HG03575 (cell line): ENCODE measurements at regions not wholly inside any gene's neighbourhood (a gene's known extent, or its start where the extent isn't known, plus 50 kb on each side); places are given as distances from the start of the nearest gene placed in this dataset.
"Not testable (repeated sequence)": the region's sequence is repeated elsewhere in the genome, so short reads cannot be mapped to it uniquely, and the experiment has no call there.

Source experiments
- ATAC-seq: cut with Tn5 transposase; IDR thresholded peaks from one replicate; pipeline ENCODE4 v1.9.1; 2021; ENCODE audit not compliant: unreplicated experiment, insufficient number of reproducible peaks, low FRiP score; ENCODE audit errors: extremely low read depth

GRCh38 chr12:124479680-124480468, 87.5 kb downstream of the NCOR2 start:
- peak; percentile 16 for ATAC-seq

- ATAC-seq, result no peak
Measured at GRCh38 chr12:124478985-124479645, 88.3 kb downstream of the NCOR2 start.

GRCh38 chr12:124478416-124478815, 89.0 kb downstream of the NCOR2 start:
- ATAC-seq, result no peak

GRCh38 chr12:124477107-124477915, 90.1 kb downstream of the NCOR2 start:
- ATAC-seq, result no peak

DNA sequence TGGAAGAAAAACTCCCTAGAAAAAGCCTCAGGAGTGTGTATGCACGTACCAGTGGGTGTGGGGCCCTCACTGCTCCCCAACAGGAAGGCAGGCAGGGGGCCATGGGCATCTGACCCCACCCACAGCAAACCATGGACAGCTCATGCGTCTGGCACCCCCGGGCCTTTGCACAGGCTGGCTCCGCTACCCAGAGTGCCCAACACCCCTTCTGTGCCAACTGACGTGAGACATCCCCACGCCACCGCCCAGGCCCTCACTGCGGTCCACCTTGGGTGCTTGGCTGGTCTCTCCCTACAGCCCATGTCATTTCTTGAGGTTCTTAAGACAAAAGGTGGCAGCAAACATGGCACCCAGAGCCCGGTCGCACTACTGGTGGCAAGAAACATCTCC, 91.4 kb downstream of the NCOR2 start:
- ATAC-seq, result no peak

- ATAC-seq, result no peak
Measured at GRCh38 chr12:124475295-124476010, 92.0 kb downstream of the NCOR2 start.

DNA sequence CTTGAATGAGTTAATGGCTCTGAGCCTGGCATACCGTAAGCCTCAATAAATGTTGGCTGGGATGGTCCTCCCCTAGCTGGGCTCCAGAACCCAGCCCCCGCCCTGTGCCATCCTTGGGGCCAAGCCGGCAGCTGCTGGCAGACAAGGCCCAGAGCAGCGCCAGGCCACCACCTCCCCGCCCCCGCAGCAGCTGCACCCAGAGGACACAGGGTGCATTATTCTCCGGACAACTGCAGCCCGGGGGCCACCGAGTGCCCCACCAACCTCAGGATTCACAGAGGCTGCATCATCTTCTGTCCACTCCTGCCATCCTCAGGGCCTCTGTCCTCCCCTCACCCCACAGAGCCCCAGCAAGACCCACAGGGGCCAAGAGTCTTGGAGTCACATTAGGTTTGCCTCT, 92.7 kb downstream of the NCOR2 start:
- no peak for ATAC-seq

GRCh38 chr12:124472690-124473279, 94.6 kb downstream of the NCOR2 start:
- no peak for ATAC-seq

GRCh38 chr12:124471828-124472227, 95.6 kb downstream of the NCOR2 start:
- ATAC-seq, result no peak

- ATAC-seq, result no peak
Measured at GRCh38 chr12:124470806-124471205, 96.6 kb downstream of the NCOR2 start.

DNA sequence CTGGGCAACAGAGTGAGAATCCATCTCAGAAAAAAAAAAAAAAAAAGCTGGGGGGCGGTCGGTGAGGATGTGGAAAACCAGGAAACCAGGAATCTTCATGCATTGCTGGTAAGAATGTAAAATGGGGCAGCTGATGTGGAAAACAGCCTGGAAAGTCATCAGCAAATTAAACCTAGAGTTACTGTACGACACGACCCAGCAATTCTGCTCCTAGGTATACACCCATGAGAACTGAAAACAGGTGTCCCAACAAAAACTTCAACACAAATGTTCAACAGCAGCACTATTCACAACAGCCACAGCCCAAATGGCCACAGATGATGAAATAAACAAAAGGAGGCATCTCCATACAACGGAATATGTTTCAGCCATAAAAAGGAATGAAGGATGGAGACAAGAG, 97.3 kb downstream of the NCOR2 start:
- ATAC-seq, result no peak

DNA sequence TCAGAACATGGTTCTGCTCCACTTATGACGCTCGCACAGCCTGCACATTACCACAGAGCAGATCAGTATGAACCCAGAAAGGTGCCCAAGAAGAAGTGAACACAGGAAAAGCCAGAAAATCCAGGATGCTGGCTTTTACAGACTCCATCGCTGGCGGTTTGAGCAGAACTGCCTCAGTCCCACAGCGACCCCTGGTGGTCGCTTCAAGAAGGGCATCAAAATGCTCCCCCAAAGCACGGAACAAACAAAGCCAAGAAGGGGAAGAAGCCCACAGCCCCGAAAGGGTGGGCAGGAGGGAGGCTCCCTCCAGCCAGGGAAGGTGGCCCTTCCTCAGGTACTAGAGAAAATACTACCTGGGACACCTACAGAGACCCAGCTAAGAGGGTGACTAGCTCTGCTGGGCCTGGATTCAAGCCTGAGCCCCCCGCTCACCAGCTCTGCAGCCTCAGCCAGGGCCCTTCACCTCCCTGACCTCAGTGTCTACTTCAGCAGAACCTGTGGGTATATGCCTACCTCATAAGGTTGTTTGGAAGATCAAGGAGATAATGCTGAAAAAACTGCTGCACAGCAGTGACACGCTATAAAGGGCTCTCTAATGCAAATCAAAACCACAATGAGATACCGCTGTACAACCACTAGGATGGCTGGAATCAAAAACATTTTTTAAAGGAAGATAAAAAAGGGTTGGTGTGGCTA, 98.1 kb downstream of the NCOR2 start:
- ATAC-seq, result no peak

DNA sequence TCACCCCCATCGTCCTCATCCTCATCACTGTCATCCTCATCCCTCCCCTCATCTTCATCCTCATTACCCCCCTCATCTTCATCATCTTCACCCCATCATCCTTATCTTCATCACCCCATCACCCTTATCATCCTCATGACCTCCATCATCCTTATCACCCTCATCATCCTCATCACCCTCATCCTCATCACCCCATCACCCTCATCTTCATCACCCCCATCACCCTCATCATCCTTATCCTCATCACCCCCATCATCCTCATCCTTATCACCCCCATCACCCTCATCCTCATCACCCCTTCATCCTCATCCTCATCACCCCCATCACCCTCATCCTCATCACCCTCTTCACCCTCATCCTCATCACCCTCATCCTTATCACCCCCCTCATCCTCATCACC, 99.9 kb downstream of the NCOR2 start:
- ATAC-seq, result not testable (repeated sequence)

DNA sequence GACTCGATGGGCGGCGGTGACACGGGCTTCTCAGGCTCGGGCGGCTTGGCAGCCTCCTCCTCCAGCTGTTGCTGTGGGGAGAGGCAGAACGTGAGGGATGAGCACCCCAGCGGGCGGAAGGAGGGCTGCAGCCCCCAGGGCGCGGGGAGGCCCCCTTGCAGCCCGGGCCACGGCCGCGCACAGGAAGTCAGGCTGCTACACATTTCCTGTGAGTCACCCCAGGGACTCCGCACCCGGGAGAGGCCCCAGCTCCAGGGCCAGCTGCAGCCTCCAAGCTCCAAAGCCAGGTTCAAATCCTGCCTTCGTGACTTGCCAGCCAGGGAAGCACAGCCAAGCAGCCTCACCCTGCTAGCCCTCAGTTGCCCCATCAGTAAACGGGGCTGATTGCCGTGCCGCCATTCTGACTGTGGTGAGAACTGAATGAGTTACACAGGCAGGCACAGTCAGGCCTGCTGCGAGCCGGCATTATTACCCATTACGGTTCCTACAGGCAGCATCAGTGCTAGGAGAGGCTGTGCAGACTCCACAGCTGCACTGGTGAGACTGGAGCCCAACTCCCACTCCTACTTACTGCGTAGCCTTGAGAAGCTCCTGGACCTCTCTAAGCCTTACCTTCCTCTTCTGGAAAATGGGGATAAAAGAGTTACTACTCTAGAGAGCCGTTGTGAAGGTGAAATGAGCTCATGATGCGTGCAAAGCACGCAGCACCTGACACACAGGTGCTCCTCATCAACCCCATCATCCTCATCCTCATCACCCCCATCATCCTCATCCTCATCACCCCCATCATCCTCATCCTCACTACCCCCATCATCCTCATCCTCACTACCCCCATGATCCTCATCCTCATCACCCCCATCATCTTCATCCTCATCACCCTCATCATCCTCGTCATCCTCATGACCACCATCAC, 100.9 kb downstream of the NCOR2 start:
- peak; percentile 59 for ATAC-seq

GRCh38 chr12:124465473-124465872, 101.9 kb downstream of the NCOR2 start:
- ATAC-seq, result no peak

DNA sequence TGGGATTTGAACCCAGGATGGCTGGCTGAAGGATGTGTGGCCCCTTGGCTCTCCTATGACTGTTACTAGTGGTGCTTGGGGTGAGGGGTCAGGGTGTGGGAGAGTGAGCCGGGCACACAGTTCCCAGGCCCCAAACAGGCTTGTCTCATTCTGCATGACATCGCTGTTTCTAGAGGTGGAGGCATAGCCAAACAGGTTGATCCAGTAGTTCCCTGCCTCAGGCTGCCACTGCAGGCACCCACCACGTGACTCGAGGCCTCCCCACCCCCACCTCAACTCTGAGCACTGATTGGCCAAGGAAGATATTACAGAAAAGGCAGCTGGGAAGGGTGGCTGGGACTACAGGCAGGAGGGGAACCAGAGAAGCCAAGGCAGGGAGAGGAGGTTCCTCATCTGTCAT, 102.6 kb downstream of the NCOR2 start:
- ATAC-seq, result no peak

GRCh38 chr12:124464062-124464461, 103.3 kb downstream of the NCOR2 start:
- ATAC-seq, result no peak
